ENCODE measurements at regions not wholly inside any gene's neighbourhood (a gene's known extent, or its start where the extent isn't known, plus 50 kb on each side); places are given as distances from the start of the nearest gene placed in this dataset.

GRCh38 chr4:180179146-180179545 is 2064.1 kb upstream of the TENM3 start:
- DNase-seq (ENCODE audit: low read depth): no peak
- H3K4me3 ChIP-seq (ENCODE audit: low read depth, low read length): no peak overlapping the region

GRCh38 chr4:180189666-180190065 is 2053.5 kb upstream of the TENM3 start:
- TF ChIP-seq CTCF (IDR thresholded peaks at IDR 0.05; ENCODE audit: control insufficient read depth, extremely low read depth, insufficient read depth): no peak
- no peak for DNase-seq (ENCODE audit: low read depth)
- H3K4me3 ChIP-seq (ENCODE audit: low read depth, low read length): no peak overlapping the region

More at GRCh38 chr4:180179146-180179545, 2064.1 kb upstream of the TENM3 start:
- TF ChIP-seq CTCF (IDR thresholded peaks at IDR 0.05; ENCODE audit: control insufficient read depth, extremely low read depth, insufficient read depth): no peak

- TF ChIP-seq CTCF (IDR thresholded peaks at IDR 0.05; ENCODE audit: control insufficient read depth, extremely low read depth, insufficient read depth): no peak
- DNase-seq (ENCODE audit: low read depth): no peak
Observed at GRCh38 chr4:180190382-180190781, 2052.8 kb upstream of the TENM3 start.

GRCh38 chr4:180197471-180197870 is 2045.7 kb upstream of the TENM3 start:
- no peak for DNase-seq (ENCODE audit: low read depth)
- H3K4me3 ChIP-seq (ENCODE audit: low read depth, low read length): no peak overlapping the region
- TF ChIP-seq CTCF (IDR thresholded peaks at IDR 0.05; ENCODE audit: control insufficient read depth, extremely low read depth, insufficient read depth): no peak

More at GRCh38 chr4:180190382-180190781, 2052.8 kb upstream of the TENM3 start:
- no peak overlapping the region for H3K4me3 ChIP-seq (ENCODE audit: low read depth, low read length)

GRCh38 chr4:180203349-180203748 is 2039.9 kb upstream of the TENM3 start:
- H3K4me3 ChIP-seq (ENCODE audit: low read depth, low read length): no peak overlapping the region
- DNase-seq (ENCODE audit: low read depth): no peak
- TF ChIP-seq CTCF (IDR thresholded peaks at IDR 0.05; ENCODE audit: control insufficient read depth, extremely low read depth, insufficient read depth): no peak

- TF ChIP-seq CTCF (IDR thresholded peaks at IDR 0.05; ENCODE audit: control insufficient read depth, extremely low read depth, insufficient read depth): no peak
- no peak overlapping the region for H3K4me3 ChIP-seq (ENCODE audit: low read depth, low read length)
- DNase-seq (ENCODE audit: low read depth): no peak
Observed at GRCh38 chr4:180205276-180205675, 2037.9 kb upstream of the TENM3 start.

GRCh38 chr4:180207921-180208320 is 2035.3 kb upstream of the TENM3 start:
- H3K4me3 ChIP-seq (ENCODE audit: low read depth, low read length): no peak overlapping the region
- no peak for DNase-seq (ENCODE audit: low read depth)
- TF ChIP-seq CTCF (IDR thresholded peaks at IDR 0.05; ENCODE audit: control insufficient read depth, extremely low read depth, insufficient read depth): no peak

All from LNCaP clone FGC (cell line).